DOHH2 (cell line): ENCODE measurements at regions not wholly inside any gene's neighbourhood (a gene's known extent, or its start where the extent isn't known, plus 50 kb on each side); places are given as distances from the start of the nearest gene placed in this dataset.

Experiments used
- CTCF ChIP-seq: fragments of 200-600 bp; sonication (generic); IDR thresholded peaks from one replicate; pipeline ENCODE4 v1.5.1; 2014; ENCODE audit warnings: antibody characterized with exemption, mild to moderate bottlenecking, low read depth, low read length; ENCODE audit not compliant: poor library complexity, severe bottlenecking
- EZH2phosphoT487 ChIP-seq: fragments of 200-600 bp; sonication (generic); IDR thresholded peaks from 2 replicates; pipeline ENCODE4 v1.6.1; 2017; ENCODE audit warnings: borderline replicate concordance, mild to moderate bottlenecking, antibody characterized with exemption, low read length, moderate library complexity, mixed read lengths

- TF ChIP-seq CTCF, result no peak
- no peak for TF ChIP-seq EZH2phosphoT487
Measured at GRCh38 chr10:109306698-109307097, 616.6 kb downstream of the XPNPEP1 start.
